PC-3 (cell line): ENCODE measurements at regions not wholly inside any gene's neighbourhood (a gene's known extent, or its start where the extent isn't known, plus 50 kb on each side); places are given as distances from the start of the nearest gene placed in this dataset.
A peak's percentile ranks its signal among the peaks of the same experiment; 100 is the strongest.

ENCODE experiments used
- ATAC-seq: fragments of 200-7000 bp; cut with Tn5 transposase; 2 replicates; pipeline ENCODE4 v1.9.1; 2020; ENCODE audit warnings: mild to moderate bottlenecking, moderate library complexity
- BruUV-seq: library from RNA; stranded (reverse); fragments of 400-500 nt; replicated peaks from 2 replicates; lab custom pipeline; 2021; lab: Mats Ljungman, UMichigan
- CTCF ChIA-PET: fragments of 300-600 bp; sonication (Branson Sonifier 250); formaldehyde crosslinking; loops from one replicate; lab custom pipeline; 2022; ENCODE audit warnings: antibody characterized with exemption; lab: Charles Lee
- POLR2A ChIA-PET: fragments of 300-600 bp; sonication (Branson Sonifier 250); formaldehyde crosslinking; loops from one replicate; lab custom pipeline; 2022; ENCODE audit warnings: antibody characterized with exemption; ENCODE audit not compliant: unreplicated experiment; lab: Charles Lee
- DNase-seq: peaks from one replicate; pipeline ENCODE4 v3.0.0-alpha.2; 2015
- H2AFZ ChIP-seq: fragments of 300-600 bp; sonication (generic); 2 replicates; pipeline ENCODE4 v1.6.0; 2016; ENCODE audit warnings: antibody characterized with exemption, low read length
- H3F3A ChIP-seq: fragments of 300-600 bp; sonication (generic); one replicate; pipeline ENCODE4 v1.6.0; 2017; ENCODE audit warnings: antibody characterized with exemption, low read length, control low read depth, mild to moderate bottlenecking; ENCODE audit not compliant: unreplicated experiment
- H3K27ac ChIP-seq: fragments of 300-600 bp; sonication (generic); 2 replicates; pipeline ENCODE4 v1.5.1; 2016; ENCODE audit warnings: mild to moderate bottlenecking, low read length
- H3K27me3 ChIP-seq: fragments of 300-600 bp; sonication (generic); 2 replicates; pipeline ENCODE4 v1.6.1; 2016; ENCODE audit warnings: low read length, mixed read lengths
- H3K36me3 ChIP-seq: fragments of 300-600 bp; sonication (generic); 2 replicates; pipeline ENCODE4 v1.6.1; 2016; ENCODE audit warnings: low read depth, mixed run types, low read length, mixed read lengths
- H3K4me1 ChIP-seq: fragments of 300-600 bp; sonication (generic); 2 replicates; pipeline ENCODE4 v1.5.1; 2016; ENCODE audit warnings: low read length; ENCODE audit not compliant: insufficient read depth
- H3K4me2 ChIP-seq: fragments of 300-600 bp; sonication (generic); 2 replicates; pipeline ENCODE4 v1.6.0; 2016; ENCODE audit warnings: low read length
- H3K4me3 ChIP-seq: fragments of 300-600 bp; sonication (generic); 2 replicates; pipeline ENCODE4 v1.5.1; 2016; ENCODE audit warnings: mild to moderate bottlenecking, low read length, mixed read lengths
- H3K79me2 ChIP-seq: fragments of 300-600 bp; sonication (generic); 2 replicates; pipeline ENCODE4 v1.6.1; 2017; ENCODE audit warnings: low read length, mixed read lengths
- H3K9ac ChIP-seq: fragments of 300-600 bp; sonication (generic); 2 replicates; pipeline ENCODE4 v1.6.0; 2016; ENCODE audit warnings: mild to moderate bottlenecking, low read length
- H3K9me2 ChIP-seq: fragments of 300-600 bp; sonication (generic); replicated peaks from 2 replicates; pipeline ENCODE4 v1.6.1; 2016; ENCODE audit warnings: mixed run types, low read length, mixed read lengths
- H3K9me3 ChIP-seq: fragments of 300-600 bp; sonication (generic); 2 replicates; pipeline ENCODE4 v1.6.1; 2016; ENCODE audit warnings: low read length, mixed read lengths
- H4K20me1 ChIP-seq: fragments of 300-600 bp; sonication (generic); 2 replicates; pipeline ENCODE4 v1.6.1; 2016; ENCODE audit warnings: low read length, mixed read lengths
- CTCF ChIP-seq: fragments of 300-600 bp; sonication (generic); conservative IDR thresholded peaks from 2 replicates; pipeline ENCODE4 v1.5.1; 2017; ENCODE audit warnings: antibody characterized with exemption, low read depth, mild to moderate bottlenecking, low read length
- EZH2 ChIP-seq: fragments of 300-600 bp; sonication (generic); IDR thresholded peaks from one replicate; pipeline ENCODE4 v1.6.1; 2017; ENCODE audit warnings: antibody characterized with exemption, mild to moderate bottlenecking, low read length; ENCODE audit not compliant: unreplicated experiment
- EZH2phosphoT487 ChIP-seq: fragments of 300-600 bp; sonication (generic); IDR thresholded peaks from 2 replicates; pipeline ENCODE4 v1.6.1; 2018; ENCODE audit warnings: mild to moderate bottlenecking, antibody characterized with exemption, low read length, borderline replicate concordance
- intact Hi-C: fragments of 100-400 bp; cut with micrococcal nuclease; formaldehyde crosslinking; loops from 2 replicates; pipeline ENCODE4 v1.9.0; 2023

- POLR2A ChIA-PET: no interaction called here
- no peaks in the 10 kb centered on the region for H3K9me2 ChIP-seq
- H3K4me1 ChIP-seq: no peaks in the 10 kb centered on the region
- no peaks in the 10 kb centered on the region for H4K20me1 ChIP-seq
- no peak overlapping the region for H3K27ac ChIP-seq
- no peak for TF ChIP-seq CTCF
- TF ChIP-seq EZH2phosphoT487: no peak
- no peak for TF ChIP-seq EZH2
- H3K36me3 ChIP-seq: no peaks in the 10 kb centered on the region
- H3K9me3 ChIP-seq: no peaks in the 10 kb centered on the region
- ATAC-seq (no peak), DNase-seq (no peak)
- CTCF ChIA-PET: no interaction called here
- peaks cover 84% of the 10 kb centered on the region for H3K27me3 ChIP-seq
- no peaks in the 10 kb centered on the region for H3K79me2 ChIP-seq
- H3F3A ChIP-seq: no peaks in the 10 kb centered on the region
- no peak overlapping the region for H3K9ac ChIP-seq
- H3K4me3 ChIP-seq: no peak overlapping the region
- intact Hi-C loops: no loop called here
- no peak overlapping the region for H2AFZ ChIP-seq
- no TSS peak for BruUV-seq
- H3K4me2 ChIP-seq: no peak overlapping the region
Observed at GRCh38 chr1:63000508-63000907, 216.6 kb downstream of the ATG4C start.

GRCh38 chr1:63004868-63005267 is 220.9 kb downstream of the ATG4C start:
- no peaks in the 10 kb centered on the region for H3K9me3 ChIP-seq
- H4K20me1 ChIP-seq: no peaks in the 10 kb centered on the region
- H3K79me2 ChIP-seq: no peaks in the 10 kb centered on the region
- ChIA-PET POLR2A (no interaction called here), CTCF (no interaction called here)
- H3K9me2 ChIP-seq: no peaks in the 10 kb centered on the region
- no TSS peak for BruUV-seq
- no peak overlapping the region for H3K9ac ChIP-seq
- no peak overlapping the region for H3K4me3 ChIP-seq
- H3K4me2 ChIP-seq: no peak overlapping the region
- peaks cover 68% of the 10 kb centered on the region for H3K27me3 ChIP-seq
- H3K36me3 ChIP-seq: no peaks in the 10 kb centered on the region
- no peaks in the 10 kb centered on the region for H3K4me1 ChIP-seq
- H2AFZ ChIP-seq: no peak overlapping the region
- intact Hi-C loops: no loop called here
- TF ChIP-seq EZH2: no peak
- peak; percentile 44 for TF ChIP-seq CTCF
- ATAC-seq: peak; percentile 45; the same call in 1 of the 2 replicates
- peak; percentile 31 for DNase-seq
- no peak overlapping the region for H3K27ac ChIP-seq
- H3F3A ChIP-seq: no peaks in the 10 kb centered on the region

GRCh38 chr1:63005812-63006211 is 221.9 kb downstream of the ATG4C start:
- Histone ChIP-seq H3K79me2 (no peaks in the 10 kb centered on the region), H3K4me3 (no peak overlapping the region), H3K9me3 (no peaks in the 10 kb centered on the region), H3K4me2 (no peak overlapping the region), H3K9me2 (no peaks in the 10 kb centered on the region), H3K27ac (no peak overlapping the region), H2AFZ (no peak overlapping the region), H3K4me1 (no peaks in the 10 kb centered on the region), H4K20me1 (no peaks in the 10 kb centered on the region), H3K9ac (no peak overlapping the region), H3K36me3 (no peaks in the 10 kb centered on the region), H3F3A (no peaks in the 10 kb centered on the region), H3K27me3 (peaks cover 62% of the 10 kb centered on the region)
- no TSS peak for BruUV-seq
- no peak for TF ChIP-seq EZH2
- no peak for TF ChIP-seq EZH2phosphoT487
- no peak for TF ChIP-seq CTCF
- ChIA-PET CTCF (no interaction called here), POLR2A (no interaction called here)
- intact Hi-C loops: no loop called here
- ATAC-seq: no peak
- peak; percentile 4 for DNase-seq
